ENCODE measurements at regions not wholly inside any gene's neighbourhood (a gene's known extent, or its start where the extent isn't known, plus 50 kb on each side); places are given as distances from the start of the nearest gene placed in this dataset.

- peaks cover 0 to 4% of the 10 kb centered on the region in 2 experiments; a peak in 1 of 5 replicates for H3K4me1 ChIP-seq (replicated peaks in 1 of 2; ENCODE audit: control insufficient read depth in 2 of 2, insufficient read depth in 2 of 2, low read length in 2 of 2)
- intact Hi-C loops (cut with micrococcal nuclease) (no loop called here), in situ Hi-C loops (cut with MboI) (no loop called here)
- H3K4me2 ChIP-seq (ENCODE audit: insufficient read depth, low read length) = no peak overlapping the region
- ATAC-seq (no peak), FAIRE-seq (no peak), DNase-seq (ENCODE audit: extremely low read depth in 1 of 4, low spot score in 3 of 4) (no peak)
- H3K9ac ChIP-seq (ENCODE audit: insufficient read depth in 1 of 2, low read depth in 2 of 2, low read length in 2 of 2) = no peak overlapping the region
- no peaks in the 10 kb centered on the region for H3K27me3 ChIP-seq (ENCODE audit: control insufficient read depth in 2 of 2, insufficient read depth in 2 of 2, low read length in 2 of 2)
- WGBS (ENCODE audit: insufficient coverage, low coverage, missing lambda C conversion rate) = 26% methylated on average over 2 of the region's 2 CpGs
- H3K4me3 ChIP-seq = no peak overlapping the region
- no peaks in the 10 kb centered on the region for H4K20me1 ChIP-seq (replicated peaks; ENCODE audit: control insufficient read depth, insufficient read depth, low read length)
- no peaks in the 10 kb centered on the region for H3K9me3 ChIP-seq (replicated peaks; ENCODE audit: control insufficient read depth, insufficient read depth, low read depth, low read length)
- no TSS peak for BruUV-seq (replicated peaks)
- TF ChIP-seq ZNF780A (CRISPR knock-in tag; IDR thresholded peaks at IDR 0.05) = no peak
- no peak for TF ChIP-seq EP400 (IDR thresholded peaks at IDR 0.05)
- no peak for TF ChIP-seq RBM22 (IDR thresholded peaks at IDR 0.05; ENCODE audit: low read depth, low read length, poor library complexity, severe bottlenecking)
- TF ChIP-seq EZH2 (IDR thresholded peaks at IDR 0.05; ENCODE audit: borderline replicate concordance, low read depth, low read length) = no peak
- TF ChIP-seq, protein P1, sequence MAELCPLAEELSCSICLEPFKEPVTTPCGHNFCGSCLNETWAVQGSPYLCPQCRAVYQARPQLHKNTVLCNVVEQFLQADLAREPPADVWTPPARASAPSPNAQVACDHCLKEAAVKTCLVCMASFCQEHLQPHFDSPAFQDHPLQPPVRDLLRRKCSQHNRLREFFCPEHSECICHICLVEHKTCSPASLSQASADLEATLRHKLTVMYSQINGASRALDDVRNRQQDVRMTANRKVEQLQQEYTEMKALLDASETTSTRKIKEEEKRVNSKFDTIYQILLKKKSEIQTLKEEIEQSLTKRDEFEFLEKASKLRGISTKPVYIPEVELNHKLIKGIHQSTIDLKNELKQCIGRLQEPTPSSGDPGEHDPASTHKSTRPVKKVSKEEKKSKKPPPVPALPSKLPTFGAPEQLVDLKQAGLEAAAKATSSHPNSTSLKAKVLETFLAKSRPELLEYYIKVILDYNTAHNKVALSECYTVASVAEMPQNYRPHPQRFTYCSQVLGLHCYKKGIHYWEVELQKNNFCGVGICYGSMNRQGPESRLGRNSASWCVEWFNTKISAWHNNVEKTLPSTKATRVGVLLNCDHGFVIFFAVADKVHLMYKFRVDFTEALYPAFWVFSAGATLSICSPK (IDR thresholded peaks at IDR 0.05; ENCODE audit: borderline replicate concordance) = no peak
- H3K36me3 ChIP-seq (ENCODE audit: control insufficient read depth, insufficient read depth, low read length) = no peaks in the 10 kb centered on the region
- ChIA-PET CTCF (ENCODE audit: low intra/inter-chr PET ratio) (interaction anchor here (1.0 kb wide), 1 partner anchor 15 kb away, joined by 3 read pairs; no protein-coding TSS in a partner anchor), POLR2A (no interaction called here)
- H3K79me2 ChIP-seq (ENCODE audit: control insufficient read depth, insufficient read depth, low read length) = no peaks in the 10 kb centered on the region
- no peaks in the 10 kb centered on the region for H3K9me1 ChIP-seq (ENCODE audit: control insufficient read depth, insufficient read depth, low read length)
- H3K27ac ChIP-seq (ENCODE audit: extremely low read depth, low read depth, low read length) = no peak overlapping the region
- H2AFZ ChIP-seq (ENCODE audit: low read depth, low read length) = no peak overlapping the region
Observed at GRCh38 chr7:145779140-145779539, 337.5 kb upstream of the CNTNAP2 start.

DNA sequence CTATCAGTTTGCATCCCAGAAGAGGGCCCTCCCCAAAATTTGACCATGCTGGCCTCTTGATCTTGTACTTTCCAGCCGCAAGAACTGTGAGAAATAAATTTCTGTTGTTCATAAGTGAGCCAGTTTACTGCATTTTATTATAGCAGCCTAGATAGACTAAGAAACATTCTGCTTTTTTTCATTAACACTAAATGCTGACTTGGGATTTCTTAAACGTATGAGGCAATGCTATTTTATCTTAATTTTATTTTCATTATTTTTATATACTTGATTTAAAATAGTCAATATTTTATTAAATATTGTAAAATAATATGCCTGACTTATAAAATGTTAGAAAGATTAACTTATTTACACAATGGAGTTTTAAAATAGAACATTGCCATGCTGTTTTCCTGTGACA lies 341.8 kb upstream of the CNTNAP2 start:
- TF ChIP-seq ZNF316 (IDR thresholded peaks at IDR 0.05) = peak; percentile 83
- peak; percentile 48 for TF ChIP-seq MAFF (IDR thresholded peaks at IDR 0.05; ENCODE audit: low read length)
- no peak for TF ChIP-seq EHMT2 (IDR thresholded peaks at IDR 0.05)
- peak; percentile 63; the same call in 1 of the 2 replicates for TF ChIP-seq C11orf30 (IDR thresholded peaks at IDR 0.05; ENCODE audit: low read depth)
- TF ChIP-seq MAFG (tag; conservative IDR thresholded peaks at IDR 0.05) = 0 out of 2 replicates have a peak, but pooled peaks have one; percentile 38
- TF ChIP-seq MAFK (IDR thresholded peaks at IDR 0.05; ENCODE audit: low read length) = peak; percentile 51; the same call in 1 of the 2 replicates
- TF ChIP-seq GATAD2B (IDR thresholded peaks at IDR 0.05; ENCODE audit: borderline replicate concordance) = no peak
- no peaks in the 10 kb centered on the region for H3K9me1 ChIP-seq (ENCODE audit: control insufficient read depth, insufficient read depth, low read length)
- no peaks in the 10 kb centered on the region for H3K79me2 ChIP-seq (ENCODE audit: control insufficient read depth, insufficient read depth, low read length)
- 11% methylated on average over 2 of the region's 2 CpGs for WGBS (ENCODE audit: insufficient coverage, low coverage, missing lambda C conversion rate)
- no peak for DNase-seq (ENCODE audit: extremely low read depth in 1 of 4, low spot score in 3 of 4)
- POLR2A ChIA-PET = no interaction called here
- no peaks in the 10 kb centered on the region for H3K4me1 ChIP-seq (replicated peaks in 1 of 2; ENCODE audit: control insufficient read depth in 2 of 2, insufficient read depth in 2 of 2, low read length in 2 of 2)
- no peaks in the 10 kb centered on the region for H3K36me3 ChIP-seq (ENCODE audit: control insufficient read depth, insufficient read depth, low read length)
- no peaks in the 10 kb centered on the region for H4K20me1 ChIP-seq (replicated peaks; ENCODE audit: control insufficient read depth, insufficient read depth, low read length)
- H3K4me3 ChIP-seq = no peak overlapping the region
- no peak overlapping the region for H3K9ac ChIP-seq (ENCODE audit: insufficient read depth in 1 of 2, low read depth in 2 of 2, low read length in 2 of 2)
- FAIRE-seq = no peak
- CTCF ChIA-PET (ENCODE audit: low intra/inter-chr PET ratio) = no interaction called here
- H3K9me3 ChIP-seq (replicated peaks; ENCODE audit: control insufficient read depth, insufficient read depth, low read depth, low read length) = no peaks in the 10 kb centered on the region
- no peak overlapping the region for H3K4me2 ChIP-seq (ENCODE audit: insufficient read depth, low read length)
- ATAC-seq = no peak
- BruUV-seq (replicated peaks) = no TSS peak
- H3K27me3 ChIP-seq (ENCODE audit: control insufficient read depth in 2 of 2, insufficient read depth in 2 of 2, low read length in 2 of 2) = no peaks in the 10 kb centered on the region
- H2AFZ ChIP-seq (ENCODE audit: low read depth, low read length) = no peak overlapping the region
- in situ Hi-C loops (cut with MboI) = no loop called here
- intact Hi-C loops (cut with micrococcal nuclease) = no loop called here
- H3K27ac ChIP-seq (ENCODE audit: extremely low read depth, low read depth, low read length) = no peak overlapping the region

Data from K562 (cell line).